DMS114 treated with DMSO at 0.1 percent for 48 hours (cell line): ENCODE measurements at regions not wholly inside any gene's neighbourhood (a gene's known extent, or its start where the extent isn't known, plus 50 kb on each side); places are given as distances from the start of the nearest gene placed in this dataset.

Source experiments
- DNase-seq: peaks from one replicate; lab custom pipeline; 2025; ENCODE audit not compliant: unreplicated experiment; lab: John Stamatoyannopoulos, UW

- DNase-seq = no peak
These were observed 1071.2 kb downstream of the BRD1 start for GRCh38 chr22:48756146-48757111.

GRCh38 chr22:48755059-48755949 is 1072.4 kb downstream of the BRD1 start:
- DNase-seq = no peak

GRCh38 chr22:48754611-48755058 is 1073.0 kb downstream of the BRD1 start:
- DNase-seq = no peak

- DNase-seq = no peak
These were observed 1073.7 kb downstream of the BRD1 start for GRCh38 chr22:48753752-48754517.

- DNase-seq = no peak
These were observed 1074.3 kb downstream of the BRD1 start for GRCh38 chr22:48753381-48753730.

GRCh38 chr22:48752451-48753380 is 1075.0 kb downstream of the BRD1 start:
- no peak for DNase-seq

GRCh38 chr22:48751539-48752437 is 1075.9 kb downstream of the BRD1 start:
- DNase-seq = no peak

- no peak for DNase-seq
These were observed 1076.7 kb downstream of the BRD1 start for GRCh38 chr22:48750826-48751440.

- DNase-seq = no peak
These were observed 1077.4 kb downstream of the BRD1 start for GRCh38 chr22:48750282-48750681.

GRCh38 chr22:48749555-48750227 is 1078.0 kb downstream of the BRD1 start:
- DNase-seq = no peak

GRCh38 chr22:48748860-48749554 is 1078.7 kb downstream of the BRD1 start:
- DNase-seq = no peak

GRCh38 chr22:48748113-48748859 is 1079.4 kb downstream of the BRD1 start:
- no peak for DNase-seq

GRCh38 chr22:48746789-48747425 is 1080.8 kb downstream of the BRD1 start:
- no peak for DNase-seq

- no peak for DNase-seq
These were observed 1081.6 kb downstream of the BRD1 start for GRCh38 chr22:48745842-48746788.
